ENCODE measurements at regions not wholly inside any gene's neighbourhood (a gene's known extent, or its start where the extent isn't known, plus 50 kb on each side); places are given as distances from the start of the nearest gene placed in this dataset.

GRCh38 chr4:181859439-181859838, 383.8 kb upstream of the TENM3 start:
- 82% methylated on average over 2 of the region's 2 CpGs for WGBS
- intact Hi-C loops (cut with DNase I): no loop called here
- H3K27ac ChIP-seq (replicated peaks in 1 of 4): no peak overlapping the region
- H3K36me3 ChIP-seq: no peaks in the 10 kb centered on the region
- H3K4me3 ChIP-seq: no peak overlapping the region
- H3K27me3 ChIP-seq: no peaks in the 10 kb centered on the region
- TF ChIP-seq EP300 (IDR thresholded peaks at IDR 0.05): no peak
- H3K9me3 ChIP-seq: no peaks in the 10 kb centered on the region
- no peak for DNase-seq (ENCODE audit: extremely low spot score)
- no peaks in the 10 kb centered on the region for H3K4me1 ChIP-seq

- intact Hi-C loops (cut with DNase I): no loop called here
- Histone ChIP-seq H3K27ac (replicated peaks in 1 of 4) (no peak overlapping the region), H3K27me3 (no peaks in the 10 kb centered on the region), H3K9me3 (no peaks in the 10 kb centered on the region), H3K4me3 (no peak overlapping the region), H3K4me1 (no peaks in the 10 kb centered on the region), H3K36me3 (no peaks in the 10 kb centered on the region)
- TF ChIP-seq POLR2AphosphoS5 (IDR thresholded peaks at IDR 0.05) (no peak), EP300 (IDR thresholded peaks at IDR 0.05) (no peak), POLR2A (IDR thresholded peaks at IDR 0.05; ENCODE audit: low read depth) (no peak), CTCF (IDR thresholded peaks at IDR 0.05) (no peak)
- DNase-seq (ENCODE audit: extremely low spot score): no peak
- 39% methylated on average over 7 of the region's 7 CpGs for WGBS
These were observed 383.0 kb upstream of the TENM3 start for GRCh38 chr4:181860157-181860556.

GRCh38 chr4:181860668-181861067, 382.5 kb upstream of the TENM3 start:
- Histone ChIP-seq H3K4me1 (no peaks in the 10 kb centered on the region), H3K27ac (replicated peaks in 1 of 4) (no peak overlapping the region), H3K27me3 (no peaks in the 10 kb centered on the region), H3K9me3 (no peaks in the 10 kb centered on the region), H3K4me3 (no peak overlapping the region), H3K36me3 (no peaks in the 10 kb centered on the region)
- intact Hi-C loops (cut with DNase I): no loop called here
- no peak for DNase-seq (ENCODE audit: extremely low spot score)
- TF ChIP-seq POLR2A (IDR thresholded peaks at IDR 0.05; ENCODE audit: low read depth) (no peak), EP300 (IDR thresholded peaks at IDR 0.05) (no peak), POLR2AphosphoS5 (IDR thresholded peaks at IDR 0.05) (no peak), CTCF (IDR thresholded peaks at IDR 0.05) (no peak)
- 81% methylated on average over 4 of the region's 4 CpGs for WGBS

DNA sequence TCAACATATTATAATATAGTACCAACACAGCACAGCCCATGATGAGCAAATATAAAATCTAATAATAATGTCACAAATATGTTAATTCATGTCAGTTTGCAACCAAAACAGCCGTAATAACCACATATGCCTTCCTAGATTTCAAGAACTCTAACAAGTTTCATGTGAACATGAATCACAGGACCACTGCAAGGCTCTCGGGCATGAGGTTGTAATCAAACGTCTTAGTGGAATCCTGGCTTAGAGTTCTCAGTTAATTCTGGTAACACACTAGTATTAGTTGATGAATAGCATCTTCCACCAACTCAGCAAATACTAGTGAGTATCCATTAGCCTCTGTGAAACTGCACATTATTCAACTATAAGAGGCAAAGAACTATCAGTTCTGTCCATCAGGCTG, 379.3 kb upstream of the TENM3 start:
- no peak for TF ChIP-seq POLR2AphosphoS5 (IDR thresholded peaks at IDR 0.05)
- no peak for TF ChIP-seq CTCF (IDR thresholded peaks at IDR 0.05)
- no peak for TF ChIP-seq EP300 (IDR thresholded peaks at IDR 0.05)
- TF ChIP-seq POLR2A (IDR thresholded peaks at IDR 0.05; ENCODE audit: low read depth): no peak
- H3K36me3 ChIP-seq: no peaks in the 10 kb centered on the region
- no peak for DNase-seq (ENCODE audit: extremely low spot score)
- no peaks in the 10 kb centered on the region for H3K27me3 ChIP-seq
- no peaks in the 10 kb centered on the region for H3K4me1 ChIP-seq
- intact Hi-C loops (cut with DNase I): no loop called here
- no peak overlapping the region for H3K4me3 ChIP-seq
- H3K27ac ChIP-seq (replicated peaks in 1 of 4): no peak overlapping the region
- 87% methylated on average over 3 of the region's 3 CpGs for WGBS
- no peaks in the 10 kb centered on the region for H3K9me3 ChIP-seq

GRCh38 chr4:181870326-181870725, 372.9 kb upstream of the TENM3 start:
- Histone ChIP-seq H3K4me1 (no peaks in the 10 kb centered on the region), H3K27ac (replicated peaks in 1 of 4) (no peak overlapping the region), H3K4me3 (no peak overlapping the region), H3K9me3 (no peaks in the 10 kb centered on the region), H3K27me3 (no peaks in the 10 kb centered on the region), H3K36me3 (no peaks in the 10 kb centered on the region)
- DNase-seq (ENCODE audit: extremely low spot score): no peak
- TF ChIP-seq EP300 (IDR thresholded peaks at IDR 0.05) (no peak), POLR2A (IDR thresholded peaks at IDR 0.05; ENCODE audit: low read depth) (no peak), POLR2AphosphoS5 (IDR thresholded peaks at IDR 0.05) (no peak), CTCF (IDR thresholded peaks at IDR 0.05) (no peak)
- WGBS: 76% methylated on average over 1 of the region's 1 CpG
- intact Hi-C loops (cut with DNase I): no loop called here

Data from esophagus muscularis mucosa (tissue), 4 donors.